MM.1S (cell line): ENCODE measurements at regions not wholly inside any gene's neighbourhood (a gene's known extent, or its start where the extent isn't known, plus 50 kb on each side); places are given as distances from the start of the nearest gene placed in this dataset.

Experiments
- DNase-seq: peaks from one replicate; pipeline ENCODE4 v3.0.0-alpha.2; 2015
- H2AFZ ChIP-seq: fragments of 300-600 bp; sonication (generic); 2 replicates; pipeline ENCODE4 v1.6.0; 2016; ENCODE audit warnings: antibody characterized with exemption, low read length
- H3F3A ChIP-seq: fragments of 300-600 bp; sonication (generic); 2 replicates; pipeline ENCODE4 v1.6.1; 2016; ENCODE audit warnings: mild to moderate bottlenecking, antibody characterized with exemption, low read length, moderate library complexity, mixed read lengths; ENCODE audit not compliant: insufficient read depth
- H3K27ac ChIP-seq: fragments of 300-600 bp; sonication (generic); 2 replicates; pipeline ENCODE4 v1.5.1; 2016; ENCODE audit warnings: mild to moderate bottlenecking, low read length
- H3K27me3 ChIP-seq: fragments of 300-600 bp; sonication (generic); replicated peaks from 2 replicates; pipeline ENCODE4 v1.6.0; 2016; ENCODE audit warnings: low read length; ENCODE audit not compliant: insufficient read depth
- H3K36me3 ChIP-seq: fragments of 300-600 bp; sonication (generic); replicated peaks from 2 replicates; pipeline ENCODE4 v1.6.1; 2016; ENCODE audit warnings: mild to moderate bottlenecking, low read length, mixed read lengths; ENCODE audit not compliant: insufficient read depth
- H3K4me1 ChIP-seq: fragments of 300-600 bp; sonication (generic); 2 replicates; pipeline ENCODE4 v1.6.1; 2016; ENCODE audit warnings: low read length, mixed read lengths
- H3K4me2 ChIP-seq: fragments of 300-600 bp; sonication (generic); 2 replicates; pipeline ENCODE4 v1.6.0; 2016; ENCODE audit warnings: low read depth, low read length
- H3K4me3 ChIP-seq: fragments of 300-600 bp; sonication (generic); 2 replicates; pipeline ENCODE4 v1.5.1; 2016; ENCODE audit warnings: low read length, mixed read lengths
- H3K79me2 ChIP-seq: fragments of 300-600 bp; sonication (generic); 2 replicates; pipeline ENCODE4 v1.6.1; 2016; ENCODE audit warnings: mixed run types, low read length, mixed read lengths
- H3K9ac ChIP-seq: fragments of 300-600 bp; sonication (generic); 2 replicates; pipeline ENCODE4 v1.6.1; 2016; ENCODE audit warnings: low read length, mixed read lengths
- H3K9me2 ChIP-seq: fragments of 300-600 bp; sonication (generic); replicated peaks from 2 replicates; pipeline ENCODE4 v1.6.1; 2016; ENCODE audit warnings: mild to moderate bottlenecking, low read length, mixed read lengths; ENCODE audit not compliant: insufficient read depth
- H3K9me3 ChIP-seq: fragments of 300-600 bp; sonication (generic); replicated peaks from 2 replicates; pipeline ENCODE4 v1.6.1; 2016; ENCODE audit warnings: mild to moderate bottlenecking, low read length, mixed read lengths; ENCODE audit not compliant: insufficient read depth
- H4K20me1 ChIP-seq: fragments of 300-600 bp; sonication (generic); 2 replicates; pipeline ENCODE4 v1.6.1; 2016; ENCODE audit warnings: mild to moderate bottlenecking, low read length, moderate library complexity, mixed read lengths; ENCODE audit not compliant: insufficient read depth
- CTCF ChIP-seq: fragments of 300-600 bp; sonication (generic); IDR thresholded peaks from 2 replicates; pipeline ENCODE4 v1.5.1; 2016; ENCODE audit warnings: antibody characterized with exemption, low read length, mixed read lengths
- EZH2 ChIP-seq: fragments of 300-600 bp; sonication (generic); optimal IDR thresholded peaks from 2 replicates; pipeline ENCODE3; 2017; ENCODE audit warnings: low read depth, mild to moderate bottlenecking, antibody characterized with exemption, low read length, mixed read lengths
- EZH2phosphoT487 ChIP-seq: fragments of 300-600 bp; sonication (generic); IDR thresholded peaks from 2 replicates; pipeline ENCODE4 v1.6.1; 2018; ENCODE audit warnings: antibody characterized with exemption, low read length

GRCh38 chr2:221293949-221294742, 278.0 kb downstream of the EPHA4 start:
- Histone ChIP-seq H3K27ac (no peak overlapping the region), H3K4me2 (no peak overlapping the region), H3F3A (no peaks in the 10 kb centered on the region), H3K27me3 (no peaks in the 10 kb centered on the region), H2AFZ (no peak overlapping the region), H3K9ac (no peak overlapping the region), H3K36me3 (no peaks in the 10 kb centered on the region), H4K20me1 (no peaks in the 10 kb centered on the region), H3K9me2 (no peaks in the 10 kb centered on the region), H3K4me1 (no peaks in the 10 kb centered on the region), H3K4me3 (no peak overlapping the region), H3K79me2 (no peaks in the 10 kb centered on the region), H3K9me3 (no peaks in the 10 kb centered on the region)
- DNase-seq: no peak
- no peak for TF ChIP-seq EZH2phosphoT487
- no peak for TF ChIP-seq EZH2
- no peak for TF ChIP-seq CTCF

- Histone ChIP-seq H3F3A (no peaks in the 10 kb centered on the region), H3K9me3 (no peaks in the 10 kb centered on the region), H3K4me1 (no peaks in the 10 kb centered on the region), H3K9me2 (no peaks in the 10 kb centered on the region), H3K27ac (no peak overlapping the region), H3K36me3 (no peaks in the 10 kb centered on the region), H4K20me1 (no peaks in the 10 kb centered on the region), H2AFZ (no peak overlapping the region), H3K27me3 (no peaks in the 10 kb centered on the region), H3K79me2 (no peaks in the 10 kb centered on the region), H3K4me2 (no peak overlapping the region), H3K9ac (no peak overlapping the region), H3K4me3 (no peak overlapping the region)
- no peak for TF ChIP-seq EZH2phosphoT487
- no peak for DNase-seq
These were observed 267.2 kb downstream of the EPHA4 start for GRCh38 chr2:221304916-221305315.

DNA sequence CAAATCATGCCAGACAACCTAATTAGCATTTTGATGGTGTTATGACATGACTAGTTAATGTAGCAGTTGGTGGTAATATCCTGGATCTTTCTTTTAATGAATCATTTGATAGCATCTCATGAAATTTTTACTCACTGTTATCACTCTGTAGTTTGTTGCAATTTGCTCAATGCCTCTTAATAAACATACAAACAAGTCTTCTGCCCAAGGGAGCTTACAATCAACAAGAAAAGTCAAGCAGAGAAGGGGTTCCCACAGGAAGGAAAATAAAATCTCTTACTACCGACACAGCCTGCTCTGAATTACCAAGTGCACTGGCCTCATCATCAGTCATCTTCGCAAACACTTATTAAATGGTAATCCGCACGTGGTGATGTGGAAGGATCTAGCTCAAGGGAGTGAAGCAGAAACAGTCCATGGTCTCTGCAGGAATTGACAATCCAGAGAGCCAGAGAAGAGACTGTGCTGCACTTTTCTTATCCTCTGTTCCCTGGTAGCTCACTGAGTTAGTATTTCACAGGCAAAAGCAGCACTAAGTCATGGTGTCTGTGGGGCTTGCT, 263.5 kb downstream of the EPHA4 start:
- Histone ChIP-seq H3K9me2 (no peaks in the 10 kb centered on the region), H3K27me3 (no peaks in the 10 kb centered on the region), H3K9me3 (no peaks in the 10 kb centered on the region), H3K36me3 (no peaks in the 10 kb centered on the region), H3F3A (no peaks in the 10 kb centered on the region), H2AFZ (no peak overlapping the region), H3K27ac (no peak overlapping the region), H3K79me2 (no peaks in the 10 kb centered on the region), H3K4me3 (no peak overlapping the region), H3K9ac (no peak overlapping the region), H3K4me2 (no peak overlapping the region), H3K4me1 (no peaks in the 10 kb centered on the region), H4K20me1 (no peaks in the 10 kb centered on the region)
- no peak for DNase-seq
- no peak for TF ChIP-seq CTCF
- TF ChIP-seq EZH2phosphoT487: no peak
- no peak for TF ChIP-seq EZH2
